ENCODE measurements at regions not wholly inside any gene's neighbourhood (a gene's known extent, or its start where the extent isn't known, plus 50 kb on each side); places are given as distances from the start of the nearest gene placed in this dataset.
"Not testable (repeated sequence)": the region's sequence is repeated elsewhere in the genome, so short reads cannot be mapped to it uniquely, and the experiment has no call there.

DNA sequence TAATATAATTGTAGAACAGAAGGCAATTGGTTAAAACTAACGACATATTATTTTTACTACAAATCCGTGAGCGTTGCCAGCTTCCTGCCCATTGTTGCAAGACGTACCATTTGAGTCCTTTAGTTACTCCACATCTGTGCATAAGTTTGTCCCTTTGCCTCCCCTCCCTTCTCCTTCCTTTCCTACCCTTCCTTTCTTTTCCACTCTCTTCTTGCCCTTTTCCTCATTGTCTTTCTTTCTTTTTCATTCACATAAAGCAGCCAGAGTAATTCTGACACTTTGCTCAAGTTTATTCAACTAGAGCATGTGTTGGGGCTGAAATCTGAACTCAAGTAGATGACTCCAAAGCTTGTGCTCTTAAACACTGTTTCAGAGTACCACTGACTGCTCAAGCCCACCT, 239.1 kb downstream of the FOXG1 start:
- Histone ChIP-seq H3K36me3 (replicated peaks) (no peaks in the 10 kb centered on the region), H3K27me3 (replicated peaks) (no peaks in the 10 kb centered on the region), H3K4me3 (ENCODE audit: low read depth, low read length) (no peak overlapping the region), H3K27ac (no peak overlapping the region)
- no peak for DNase-seq
- in situ Hi-C loops (cut with HindIII; ENCODE audit: low pct_ligation_motif_present, low sequenced_read_pairs), result no loop called here
- TF ChIP-seq, protein P1, sequence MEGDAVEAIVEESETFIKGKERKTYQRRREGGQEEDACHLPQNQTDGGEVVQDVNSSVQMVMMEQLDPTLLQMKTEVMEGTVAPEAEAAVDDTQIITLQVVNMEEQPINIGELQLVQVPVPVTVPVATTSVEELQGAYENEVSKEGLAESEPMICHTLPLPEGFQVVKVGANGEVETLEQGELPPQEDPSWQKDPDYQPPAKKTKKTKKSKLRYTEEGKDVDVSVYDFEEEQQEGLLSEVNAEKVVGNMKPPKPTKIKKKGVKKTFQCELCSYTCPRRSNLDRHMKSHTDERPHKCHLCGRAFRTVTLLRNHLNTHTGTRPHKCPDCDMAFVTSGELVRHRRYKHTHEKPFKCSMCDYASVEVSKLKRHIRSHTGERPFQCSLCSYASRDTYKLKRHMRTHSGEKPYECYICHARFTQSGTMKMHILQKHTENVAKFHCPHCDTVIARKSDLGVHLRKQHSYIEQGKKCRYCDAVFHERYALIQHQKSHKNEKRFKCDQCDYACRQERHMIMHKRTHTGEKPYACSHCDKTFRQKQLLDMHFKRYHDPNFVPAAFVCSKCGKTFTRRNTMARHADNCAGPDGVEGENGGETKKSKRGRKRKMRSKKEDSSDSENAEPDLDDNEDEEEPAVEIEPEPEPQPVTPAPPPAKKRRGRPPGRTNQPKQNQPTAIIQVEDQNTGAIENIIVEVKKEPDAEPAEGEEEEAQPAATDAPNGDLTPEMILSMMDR (IDR thresholded peaks at IDR 0.05; ENCODE audit: low read depth, low read length, missing control alignments), result no peak

- Histone ChIP-seq H3K27me3 (replicated peaks) (no peaks in the 10 kb centered on the region), H3K4me3 (ENCODE audit: low read depth, low read length) (no peak overlapping the region), H3K27ac (no peak overlapping the region), H3K36me3 (replicated peaks) (no peaks in the 10 kb centered on the region)
- no peak for DNase-seq
- in situ Hi-C loops (cut with HindIII; ENCODE audit: low pct_ligation_motif_present, low sequenced_read_pairs), result no loop called here
- TF ChIP-seq, protein P1 (IDR thresholded peaks at IDR 0.05; ENCODE audit: low read depth, low read length, missing control alignments), result no peak
Measured at GRCh38 chr14:29007990-29008389, 241.4 kb downstream of the FOXG1 start.

DNA sequence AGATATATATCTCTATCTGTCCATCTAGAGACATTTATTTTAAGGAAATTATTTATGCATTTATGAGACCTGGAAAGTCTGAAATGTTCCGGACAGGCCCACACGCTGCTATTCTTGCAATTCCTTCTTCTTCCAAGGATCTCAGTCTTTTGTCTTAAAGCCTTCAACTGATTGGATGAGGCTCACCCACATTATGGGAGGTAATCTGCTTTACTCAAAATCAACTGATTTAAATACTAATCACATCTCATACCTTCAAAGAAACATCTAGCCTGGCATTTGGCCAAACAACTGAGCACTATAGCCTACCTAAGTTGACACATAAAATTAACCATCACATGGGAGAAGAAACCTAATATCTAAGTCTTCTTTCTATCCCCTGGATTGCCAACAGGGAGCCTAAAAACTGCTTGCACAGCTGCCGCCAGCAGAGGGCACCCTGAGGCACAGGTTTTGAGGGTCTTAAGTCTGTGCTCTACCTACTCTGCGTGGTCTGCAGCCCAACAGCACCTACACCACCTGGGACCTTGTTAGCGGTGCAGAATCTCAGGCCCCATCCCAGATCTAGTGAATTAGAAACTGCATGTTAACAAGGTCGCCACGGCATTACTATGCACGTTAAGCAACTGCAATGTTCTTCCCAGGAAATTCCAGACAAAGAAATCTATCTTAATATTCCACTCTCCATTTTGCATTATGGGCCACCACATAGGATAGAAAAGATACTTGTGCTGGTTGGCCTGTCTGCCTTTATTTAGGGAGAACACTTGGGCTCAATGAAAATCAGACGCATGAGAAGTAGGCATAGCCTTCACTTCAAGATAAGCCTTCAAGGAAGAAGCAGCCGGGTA, 249.7 kb downstream of the FOXG1 start:
- Histone ChIP-seq H3K27ac (no peak overlapping the region), H3K4me3 (ENCODE audit: low read depth, low read length) (no peak overlapping the region), H3K36me3 (replicated peaks) (no peaks in the 10 kb centered on the region), H3K27me3 (replicated peaks) (no peaks in the 10 kb centered on the region)
- TF ChIP-seq, protein P1 (IDR thresholded peaks at IDR 0.05; ENCODE audit: low read depth, low read length, missing control alignments), result peak; percentile 95
- in situ Hi-C loops (cut with HindIII; ENCODE audit: low pct_ligation_motif_present, low sequenced_read_pairs), result no loop called here
- peak; percentile 1 for DNase-seq

GRCh38 chr14:29023505-29023904, 256.9 kb downstream of the FOXG1 start:
- DNase-seq; H3K27ac ChIP-seq; H3K27me3 ChIP-seq (replicated peaks); in situ Hi-C loops (cut with HindIII; ENCODE audit: low pct_ligation_motif_present, low sequenced_read_pairs); H3K36me3 ChIP-seq (replicated peaks); H3K4me3 ChIP-seq (ENCODE audit: low read depth, low read length): not testable (repeated sequence)

DNA sequence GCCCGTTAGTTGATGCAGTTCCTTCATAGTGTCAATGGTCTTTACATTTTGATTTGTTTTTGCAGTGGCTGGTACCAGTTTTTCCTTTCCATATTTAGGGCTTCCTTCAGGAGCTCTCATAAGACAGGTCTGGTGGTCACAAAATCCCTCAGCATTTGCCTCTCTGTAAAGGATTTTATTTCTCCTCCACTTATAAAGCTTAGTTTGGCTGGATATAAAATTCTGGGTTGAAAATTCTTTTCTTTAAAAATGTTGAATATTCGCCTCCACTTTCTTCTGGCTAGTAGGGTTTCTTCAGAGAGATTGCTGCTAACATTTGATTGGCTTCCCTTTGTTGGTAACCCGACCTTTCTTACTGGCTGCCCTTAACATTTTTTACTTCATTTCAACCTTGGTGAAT, 260.9 kb downstream of the FOXG1 start:
- H3K4me3 ChIP-seq (ENCODE audit: low read depth, low read length); H3K27ac ChIP-seq; H3K27me3 ChIP-seq (replicated peaks); H3K36me3 ChIP-seq (replicated peaks); DNase-seq; in situ Hi-C loops (cut with HindIII; ENCODE audit: low pct_ligation_motif_present, low sequenced_read_pairs): not testable (repeated sequence)

- DNase-seq; H3K36me3 ChIP-seq (replicated peaks); in situ Hi-C loops (cut with HindIII; ENCODE audit: low pct_ligation_motif_present, low sequenced_read_pairs); H3K4me3 ChIP-seq (ENCODE audit: low read depth, low read length); H3K27me3 ChIP-seq (replicated peaks); H3K27ac ChIP-seq: not testable (repeated sequence)
Measured at GRCh38 chr14:29027941-29028705, 261.5 kb downstream of the FOXG1 start.

DNA sequence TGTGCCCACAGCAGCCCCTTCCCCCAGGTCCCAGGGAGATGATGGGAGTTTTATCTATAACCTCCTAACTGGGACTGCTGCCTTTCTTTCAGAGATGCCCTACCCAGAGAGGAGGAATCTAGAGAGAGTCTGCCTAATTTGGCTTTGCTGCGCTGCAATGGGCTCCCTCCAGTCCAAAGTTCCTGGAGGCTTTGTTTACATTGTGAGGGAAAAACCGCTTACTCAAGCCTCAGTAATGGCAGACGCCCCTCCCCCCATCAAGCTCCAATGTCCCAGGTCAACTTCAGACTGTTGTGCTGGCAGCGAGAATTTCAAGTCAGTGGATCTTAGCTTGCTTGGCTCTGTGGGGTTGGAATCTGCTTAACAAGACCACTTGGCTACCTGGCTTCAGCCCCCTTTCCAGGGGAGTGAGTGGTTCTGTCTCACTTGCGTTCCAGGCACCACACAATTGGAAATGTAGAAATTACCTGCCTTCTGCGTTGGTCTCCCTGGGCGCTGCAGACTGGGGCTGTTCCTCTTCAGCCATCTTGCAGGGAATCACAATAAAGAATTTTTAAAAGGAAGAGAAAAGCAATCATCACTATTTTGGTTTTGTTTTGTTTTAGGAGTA, 262.5 kb downstream of the FOXG1 start:
- Histone ChIP-seq H3K27me3 (replicated peaks) (no peaks in the 10 kb centered on the region), H3K27ac (no peak overlapping the region), H3K36me3 (replicated peaks) (no peaks in the 10 kb centered on the region), H3K4me3 (ENCODE audit: low read depth, low read length) (no peak overlapping the region)
- no peak for DNase-seq
- in situ Hi-C loops (cut with HindIII; ENCODE audit: low pct_ligation_motif_present, low sequenced_read_pairs), result no loop called here
- TF ChIP-seq, protein P1 (IDR thresholded peaks at IDR 0.05; ENCODE audit: low read depth, low read length, missing control alignments), result no peak

Measured in brain microvascular endothelial cell (primary cell).